Epithelial cell of proximal tubule (primary cell): ENCODE measurements at regions not wholly inside any gene's neighbourhood (a gene's known extent, or its start where the extent isn't known, plus 50 kb on each side); places are given as distances from the start of the nearest gene placed in this dataset.
"Not testable (repeated sequence)": the region's sequence is repeated elsewhere in the genome, so short reads cannot be mapped to it uniquely, and the experiment has no call there.

Experiments
- DNase-seq: peaks from one replicate; pipeline ENCODE4 v3.0.0-alpha.2; 2011; ENCODE audit warnings: low read depth
- H3K4me3 ChIP-seq: 2 replicates; pipeline ENCODE4 v1.5.1; 2011; ENCODE audit warnings: low read depth, mild to moderate bottlenecking, low read length
- TF ChIP-seq, protein P1 (sequence below): conservative IDR thresholded peaks from 2 replicates; pipeline ENCODE4 v1.5.1; 2012; ENCODE audit warnings: low read depth, mild to moderate bottlenecking, low read length

DNA sequence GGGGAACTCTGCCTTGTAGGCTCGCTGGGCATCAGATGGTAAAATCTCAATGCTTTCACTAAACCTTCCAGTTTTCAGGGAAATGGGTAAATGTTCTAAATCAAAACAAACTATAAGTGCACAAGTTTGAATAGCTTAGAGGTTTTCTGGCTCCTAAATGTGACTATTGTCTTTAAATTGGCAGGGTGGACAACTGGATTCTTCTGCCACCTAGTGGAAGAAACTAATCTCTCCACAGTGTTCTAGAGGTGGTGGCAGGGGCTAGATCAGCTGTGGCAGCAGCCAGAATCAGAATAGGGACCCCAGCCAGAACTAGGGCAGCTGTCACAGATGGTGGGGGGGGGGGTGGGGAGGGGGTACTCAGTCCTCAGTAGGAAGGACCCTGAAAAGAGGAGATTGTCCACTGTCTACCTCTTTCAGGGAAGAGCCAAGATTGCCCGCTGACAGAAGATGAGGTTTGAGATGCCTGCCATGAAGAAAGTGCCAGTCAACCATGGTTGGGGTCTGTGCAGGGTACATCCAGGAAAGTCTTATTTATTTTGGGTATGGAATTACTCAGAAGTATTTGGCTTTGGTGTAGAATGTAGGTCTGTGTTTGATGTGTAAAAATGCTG, 201.4 kb downstream of the CCNG2 start:
- DNase-seq, result no peak
- H3K4me3 ChIP-seq, result no peak overlapping the region
- TF ChIP-seq, protein P1, sequence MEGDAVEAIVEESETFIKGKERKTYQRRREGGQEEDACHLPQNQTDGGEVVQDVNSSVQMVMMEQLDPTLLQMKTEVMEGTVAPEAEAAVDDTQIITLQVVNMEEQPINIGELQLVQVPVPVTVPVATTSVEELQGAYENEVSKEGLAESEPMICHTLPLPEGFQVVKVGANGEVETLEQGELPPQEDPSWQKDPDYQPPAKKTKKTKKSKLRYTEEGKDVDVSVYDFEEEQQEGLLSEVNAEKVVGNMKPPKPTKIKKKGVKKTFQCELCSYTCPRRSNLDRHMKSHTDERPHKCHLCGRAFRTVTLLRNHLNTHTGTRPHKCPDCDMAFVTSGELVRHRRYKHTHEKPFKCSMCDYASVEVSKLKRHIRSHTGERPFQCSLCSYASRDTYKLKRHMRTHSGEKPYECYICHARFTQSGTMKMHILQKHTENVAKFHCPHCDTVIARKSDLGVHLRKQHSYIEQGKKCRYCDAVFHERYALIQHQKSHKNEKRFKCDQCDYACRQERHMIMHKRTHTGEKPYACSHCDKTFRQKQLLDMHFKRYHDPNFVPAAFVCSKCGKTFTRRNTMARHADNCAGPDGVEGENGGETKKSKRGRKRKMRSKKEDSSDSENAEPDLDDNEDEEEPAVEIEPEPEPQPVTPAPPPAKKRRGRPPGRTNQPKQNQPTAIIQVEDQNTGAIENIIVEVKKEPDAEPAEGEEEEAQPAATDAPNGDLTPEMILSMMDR, result peak; percentile 74

DNA sequence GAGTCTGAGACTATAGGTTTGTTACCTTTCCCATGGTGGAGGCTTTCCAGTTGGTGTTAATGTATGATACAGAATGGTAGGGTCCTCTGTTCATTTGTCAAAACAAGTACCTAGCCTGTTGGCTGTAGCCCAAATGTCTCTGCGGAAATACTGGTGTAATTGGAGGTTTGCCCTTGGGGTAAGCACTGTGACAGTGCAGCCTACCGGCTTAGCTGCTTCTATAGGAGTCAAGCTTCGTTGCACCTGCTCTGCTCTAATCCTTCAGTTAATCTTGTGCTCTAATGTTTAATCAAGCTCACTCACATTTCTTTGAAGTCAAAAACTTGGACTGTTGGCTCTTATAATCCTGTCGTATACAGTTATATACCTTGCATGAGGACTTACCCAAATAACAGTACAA, 203.4 kb downstream of the CCNG2 start:
- no peak for DNase-seq
- no peak overlapping the region for H3K4me3 ChIP-seq
- TF ChIP-seq, protein P1, result no peak

DNA sequence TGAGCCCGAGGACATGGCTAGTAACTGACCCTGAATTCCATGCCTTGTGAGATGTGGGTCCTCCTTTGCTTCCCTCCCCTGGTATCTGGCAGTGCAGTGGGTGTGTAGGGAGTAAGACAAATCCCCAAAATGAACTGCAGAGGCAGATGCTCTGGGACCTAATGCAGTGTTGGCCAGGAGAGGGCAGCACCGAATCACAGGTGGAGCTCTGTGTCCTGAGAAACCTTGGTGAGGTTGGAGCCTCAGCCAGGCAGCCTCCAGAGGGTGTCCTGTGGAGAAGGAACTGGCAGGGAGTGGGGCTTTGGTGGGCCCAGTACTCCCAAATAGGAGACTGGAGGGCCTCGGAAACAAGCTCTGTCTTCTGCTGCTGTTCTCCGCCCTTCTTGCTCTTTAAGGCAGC, 209.9 kb downstream of the CCNG2 start:
- DNase-seq, H3K4me3 ChIP-seq: not testable (repeated sequence)
- TF ChIP-seq, protein P1, result peak; percentile 32

DNA sequence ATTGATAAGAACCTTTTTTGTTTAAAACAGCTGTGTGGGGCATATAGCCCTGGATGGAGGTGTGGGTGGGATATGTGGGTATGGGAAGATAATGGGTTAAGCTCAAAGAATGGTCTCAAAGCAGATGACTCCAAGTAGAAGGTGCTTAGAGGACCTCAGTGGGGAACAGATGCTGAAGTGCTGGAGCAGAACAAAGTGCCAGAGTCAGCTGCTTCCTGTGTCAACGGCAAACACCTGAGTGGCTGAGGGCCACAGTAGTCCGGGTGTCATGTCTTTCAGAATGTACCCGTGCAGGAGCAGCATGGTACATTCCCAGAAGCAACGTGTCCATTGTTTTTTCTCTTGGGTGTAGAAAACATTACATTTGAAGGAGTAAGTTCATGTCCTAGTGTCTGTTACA, 210.6 kb downstream of the CCNG2 start:
- TF ChIP-seq, protein P1, result no peak
- H3K4me3 ChIP-seq, result no peak overlapping the region
- DNase-seq, result no peak

DNA sequence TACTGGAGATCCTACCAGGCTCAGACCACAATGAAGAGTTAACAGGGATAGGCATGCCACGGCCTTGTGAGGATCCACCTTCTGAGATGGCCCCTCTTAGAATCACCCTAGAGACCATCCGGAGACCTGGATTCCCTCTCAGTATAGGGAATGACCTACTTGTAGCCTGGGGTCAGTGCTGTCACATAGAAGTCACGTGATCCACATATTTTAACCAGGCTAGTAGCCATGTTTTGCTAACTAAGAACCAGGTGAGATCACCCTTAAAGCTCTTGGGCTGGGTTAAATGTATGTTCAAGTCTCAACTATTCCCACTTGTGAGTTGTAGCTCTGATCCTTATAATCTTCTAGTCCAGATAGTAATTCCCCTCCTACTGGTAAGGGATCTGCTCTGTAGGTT, 215.4 kb downstream of the CCNG2 start:
- TF ChIP-seq, protein P1, result no peak
- no peak overlapping the region for H3K4me3 ChIP-seq
- DNase-seq, result no peak

DNA sequence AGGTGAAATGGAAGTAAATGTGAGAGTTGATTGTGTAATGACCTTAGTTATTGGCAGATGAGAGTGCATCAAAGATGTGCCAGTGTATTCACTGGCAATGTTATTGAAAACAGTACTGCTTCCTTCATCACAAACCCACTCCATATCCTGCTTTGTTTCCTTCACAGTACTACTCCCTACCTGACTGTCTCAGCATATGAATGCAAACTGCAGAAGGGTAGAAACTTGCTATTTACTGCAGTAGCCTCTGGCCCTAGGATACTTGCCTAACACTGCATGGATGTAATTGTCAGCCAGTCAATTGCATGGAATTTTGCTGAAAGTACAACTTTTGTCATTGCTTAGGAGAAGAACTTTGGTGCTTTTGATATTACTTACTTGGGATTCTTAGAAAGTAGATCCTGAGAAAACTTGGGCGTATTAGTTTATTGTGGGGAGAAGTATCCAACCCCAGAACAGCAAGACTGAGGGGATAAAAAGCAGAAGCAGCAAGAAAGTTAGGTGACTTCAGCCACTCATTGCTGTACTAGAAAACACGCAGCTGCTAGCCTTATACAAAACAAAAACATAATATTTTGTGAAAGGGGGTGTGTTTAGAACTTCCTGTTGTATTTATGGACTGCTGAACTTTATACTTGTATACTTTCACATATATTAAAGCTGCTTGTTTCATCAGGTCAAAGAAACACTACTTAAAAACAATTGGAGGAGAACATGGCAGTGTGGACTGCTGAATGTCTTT, 219.0 kb downstream of the CCNG2 start:
- TF ChIP-seq, protein P1, result no peak
- no peak for DNase-seq
- H3K4me3 ChIP-seq, result no peak overlapping the region
